ENCODE measurements at regions not wholly inside any gene's neighbourhood (a gene's known extent, or its start where the extent isn't known, plus 50 kb on each side); places are given as distances from the start of the nearest gene placed in this dataset.

- DNase-seq (ENCODE audit: low spot score) = peak; percentile 61
- TF ChIP-seq, protein P1, sequence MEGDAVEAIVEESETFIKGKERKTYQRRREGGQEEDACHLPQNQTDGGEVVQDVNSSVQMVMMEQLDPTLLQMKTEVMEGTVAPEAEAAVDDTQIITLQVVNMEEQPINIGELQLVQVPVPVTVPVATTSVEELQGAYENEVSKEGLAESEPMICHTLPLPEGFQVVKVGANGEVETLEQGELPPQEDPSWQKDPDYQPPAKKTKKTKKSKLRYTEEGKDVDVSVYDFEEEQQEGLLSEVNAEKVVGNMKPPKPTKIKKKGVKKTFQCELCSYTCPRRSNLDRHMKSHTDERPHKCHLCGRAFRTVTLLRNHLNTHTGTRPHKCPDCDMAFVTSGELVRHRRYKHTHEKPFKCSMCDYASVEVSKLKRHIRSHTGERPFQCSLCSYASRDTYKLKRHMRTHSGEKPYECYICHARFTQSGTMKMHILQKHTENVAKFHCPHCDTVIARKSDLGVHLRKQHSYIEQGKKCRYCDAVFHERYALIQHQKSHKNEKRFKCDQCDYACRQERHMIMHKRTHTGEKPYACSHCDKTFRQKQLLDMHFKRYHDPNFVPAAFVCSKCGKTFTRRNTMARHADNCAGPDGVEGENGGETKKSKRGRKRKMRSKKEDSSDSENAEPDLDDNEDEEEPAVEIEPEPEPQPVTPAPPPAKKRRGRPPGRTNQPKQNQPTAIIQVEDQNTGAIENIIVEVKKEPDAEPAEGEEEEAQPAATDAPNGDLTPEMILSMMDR (IDR thresholded peaks at IDR 0.05; ENCODE audit: extremely low read depth, missing control alignments) = no peak
Measured at GRCh38 chr1:110286564-110286963, 52.6 kb upstream of the RBM15 start.

DNA sequence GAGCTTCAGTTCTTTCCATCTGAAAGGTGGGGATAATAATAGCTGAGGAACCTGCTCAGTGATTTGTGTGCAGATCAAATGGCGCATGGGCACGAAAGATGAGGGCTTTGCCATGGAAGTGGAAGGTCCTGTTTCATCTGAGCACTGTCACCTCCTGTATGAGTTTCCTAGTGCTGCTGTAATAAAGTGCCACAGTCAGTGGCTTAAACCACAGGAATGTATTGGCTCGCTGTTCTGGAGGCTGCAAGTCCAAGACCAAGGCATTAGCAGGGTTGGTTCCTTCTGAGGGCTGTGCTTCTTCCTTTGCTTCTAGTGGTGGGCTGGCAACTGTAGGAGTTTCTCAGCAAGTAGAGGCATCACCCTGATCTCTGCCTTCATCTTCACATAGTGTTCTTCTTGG lies 51.1 kb upstream of the RBM15 start:
- DNase-seq (ENCODE audit: low spot score) = no peak
- TF ChIP-seq, protein P1 (IDR thresholded peaks at IDR 0.05; ENCODE audit: extremely low read depth, missing control alignments) = no peak

Measured in GM20000 (cell line).